ENCODE measurements at regions not wholly inside any gene's neighbourhood (a gene's known extent, or its start where the extent isn't known, plus 50 kb on each side); places are given as distances from the start of the nearest gene placed in this dataset.

GRCh38 chr4:159673221-159673620 is 570.3 kb downstream of the RAPGEF2 start:
- DNase-seq, result no peak
- Histone ChIP-seq H3K4me3 (no peak overlapping the region), H3K36me3 (no peaks in the 10 kb centered on the region), H3K9me3 (replicated peaks) (no peaks in the 10 kb centered on the region), H3K27ac (replicated peaks) (no peak overlapping the region), H3K27me3 (ENCODE audit: low read depth) (no peaks in the 10 kb centered on the region), H3K4me1 (no peaks in the 10 kb centered on the region)
- TF ChIP-seq CTCF (IDR thresholded peaks at IDR 0.05; ENCODE audit: borderline replicate concordance), result no peak
- intact Hi-C loops (cut with micrococcal nuclease), result no loop called here

- Histone ChIP-seq H3K4me3 (no peak overlapping the region), H3K27me3 (ENCODE audit: low read depth) (no peaks in the 10 kb centered on the region), H3K36me3 (no peaks in the 10 kb centered on the region), H3K27ac (replicated peaks) (no peak overlapping the region), H3K9me3 (replicated peaks) (no peaks in the 10 kb centered on the region), H3K4me1 (no peaks in the 10 kb centered on the region)
- DNase-seq, result no peak
- TF ChIP-seq CTCF (IDR thresholded peaks at IDR 0.05; ENCODE audit: borderline replicate concordance), result no peak
- intact Hi-C loops (cut with micrococcal nuclease), result no loop called here
Observed at GRCh38 chr4:159674241-159674640, 571.4 kb downstream of the RAPGEF2 start.

GRCh38 chr4:159677521-159677920 is 574.6 kb downstream of the RAPGEF2 start:
- Histone ChIP-seq H3K4me3 (no peak overlapping the region), H3K27ac (replicated peaks) (no peak overlapping the region), H3K9me3 (replicated peaks) (peaks cover 4% of the 10 kb centered on the region), H3K4me1 (no peaks in the 10 kb centered on the region), H3K27me3 (ENCODE audit: low read depth) (no peaks in the 10 kb centered on the region), H3K36me3 (no peaks in the 10 kb centered on the region)
- intact Hi-C loops (cut with micrococcal nuclease), result no loop called here
- DNase-seq, result no peak
- TF ChIP-seq CTCF (IDR thresholded peaks at IDR 0.05; ENCODE audit: borderline replicate concordance), result no peak

- Histone ChIP-seq H3K4me3 (no peak overlapping the region), H3K4me1 (no peaks in the 10 kb centered on the region), H3K36me3 (no peaks in the 10 kb centered on the region), H3K27ac (replicated peaks) (no peak overlapping the region), H3K27me3 (ENCODE audit: low read depth) (no peaks in the 10 kb centered on the region), H3K9me3 (replicated peaks) (peaks cover 4% of the 10 kb centered on the region)
- intact Hi-C loops (cut with micrococcal nuclease), result no loop called here
- no peak for TF ChIP-seq CTCF (IDR thresholded peaks at IDR 0.05; ENCODE audit: borderline replicate concordance)
- no peak for DNase-seq
Observed at GRCh38 chr4:159682996-159683395, 580.1 kb downstream of the RAPGEF2 start.

- H3K27me3 ChIP-seq (ENCODE audit: low read depth), result no peaks in the 10 kb centered on the region
- no peaks in the 10 kb centered on the region for H3K36me3 ChIP-seq
- H3K9me3 ChIP-seq (replicated peaks), result peaks cover 7% of the 10 kb centered on the region
- intact Hi-C loops (cut with micrococcal nuclease), result no loop called here
- no peaks in the 10 kb centered on the region for H3K4me1 ChIP-seq
- H3K27ac ChIP-seq (replicated peaks), result no peak overlapping the region
- no peak for DNase-seq
- no peak overlapping the region for H3K4me3 ChIP-seq
- no peak for TF ChIP-seq CTCF (IDR thresholded peaks at IDR 0.05; ENCODE audit: borderline replicate concordance)
Observed at GRCh38 chr4:159684061-159684460, 581.2 kb downstream of the RAPGEF2 start.
